ENCODE measurements at regions not wholly inside any gene's neighbourhood (a gene's known extent, or its start where the extent isn't known, plus 50 kb on each side); places are given as distances from the start of the nearest gene placed in this dataset.

GRCh38 chr14:62251237-62251636 lies 489.0 kb downstream of the SNAPC1 start:
- no peak overlapping the region for H3K4me3 ChIP-seq (ENCODE audit: control insufficient read depth in 1 of 2, extremely low read depth in 1 of 2, low read length in 1 of 2)
- H3K4me1 ChIP-seq (ENCODE audit: control insufficient read depth in 1 of 2, extremely low read depth in 1 of 2, insufficient read depth in 2 of 2, low read length in 2 of 2), result no peaks in the 10 kb centered on the region
- Mint-ChIP-seq H3K9me3 (no peaks in the 10 kb centered on the region), H3K27ac (no peak overlapping the region), H3K27me3 (peaks cover 5 to 11% of the 10 kb centered on the region in 2 donors), H3K4me1 (no peaks in the 10 kb centered on the region), H3K4me3 (no peak overlapping the region), H3K36me3 (no peaks in the 10 kb centered on the region)
- H3K36me3 ChIP-seq (ENCODE audit: control insufficient read depth in 2 of 2, extremely low read depth in 1 of 2, insufficient read depth in 1 of 2, low read length in 1 of 2), result no peaks in the 10 kb centered on the region
- H3K27me3 ChIP-seq (replicated peaks in 1 of 2; ENCODE audit: control insufficient read depth in 2 of 2, extremely low read depth in 1 of 2, insufficient read depth in 2 of 2, low read length in 1 of 2), result peaks cover 0 to 3% of the 10 kb centered on the region in 2 experiments
- no peak overlapping the region for H3K27ac ChIP-seq (ENCODE audit: low read length)
- POLR2A ChIA-PET, result no interaction called here
- H3K9me3 ChIP-seq, result no peaks in the 10 kb centered on the region
- CTCF ChIA-PET, result no interaction called here
- DNase-seq (no peak), ATAC-seq (replicated peaks in 1 of 4) (no peak)
- no CpG with 5 or more reads among the region's 4 CpGs for WGBS (ENCODE audit: insufficient coverage)

- Histone ChIP-seq H3K36me3 (ENCODE audit: control insufficient read depth in 2 of 2, extremely low read depth in 1 of 2, insufficient read depth in 1 of 2, low read length in 1 of 2) (no peaks in the 10 kb centered on the region), H3K4me1 (ENCODE audit: control insufficient read depth in 1 of 2, extremely low read depth in 1 of 2, insufficient read depth in 2 of 2, low read length in 2 of 2) (no peaks in the 10 kb centered on the region), H3K4me3 (ENCODE audit: control insufficient read depth in 1 of 2, extremely low read depth in 1 of 2, low read length in 1 of 2) (no peak overlapping the region), H3K9me3 (no peaks in the 10 kb centered on the region), H3K27ac (ENCODE audit: low read length) (no peak overlapping the region), H3K27me3 (replicated peaks in 1 of 2; ENCODE audit: control insufficient read depth in 2 of 2, extremely low read depth in 1 of 2, insufficient read depth in 2 of 2, low read length in 1 of 2) (peaks cover 0 to 3% of the 10 kb centered on the region in 2 experiments)
- no peak overlapping the region for H3K27ac Mint-ChIP-seq
- H3K27me3 Mint-ChIP-seq, result peaks cover 11 to 12% of the 10 kb centered on the region in 2 donors
- no peak overlapping the region for H3K4me3 Mint-ChIP-seq
- H3K36me3 Mint-ChIP-seq, result no peaks in the 10 kb centered on the region
- DNase-seq (no peak), ATAC-seq (replicated peaks in 1 of 4) (no peak)
- WGBS (ENCODE audit: insufficient coverage), result no CpG with 5 or more reads among the region's 1 CpG
- no peaks in the 10 kb centered on the region for H3K4me1 Mint-ChIP-seq
- H3K9me3 Mint-ChIP-seq, result no peaks in the 10 kb centered on the region
- ChIA-PET POLR2A (no interaction called here), CTCF (no interaction called here)
Observed at GRCh38 chr14:62253171-62253570, 491.0 kb downstream of the SNAPC1 start.

GRCh38 chr14:62253911-62254310 lies 491.7 kb downstream of the SNAPC1 start:
- Mint-ChIP-seq H3K4me1 (no peaks in the 10 kb centered on the region), H3K27me3 (peaks cover 11 to 12% of the 10 kb centered on the region in 2 donors), H3K36me3 (no peaks in the 10 kb centered on the region), H3K4me3 (no peak overlapping the region), H3K27ac (no peak overlapping the region), H3K9me3 (no peaks in the 10 kb centered on the region)
- WGBS (ENCODE audit: insufficient coverage), result 81% methylated on average over 2 of the region's 2 CpGs
- ChIA-PET CTCF (no interaction called here), POLR2A (no interaction called here)
- H3K4me1 ChIP-seq (ENCODE audit: control insufficient read depth in 1 of 2, extremely low read depth in 1 of 2, insufficient read depth in 2 of 2, low read length in 2 of 2), result no peaks in the 10 kb centered on the region
- no peak overlapping the region for H3K27ac ChIP-seq (ENCODE audit: low read length)
- H3K9me3 ChIP-seq, result no peaks in the 10 kb centered on the region
- no peak overlapping the region for H3K4me3 ChIP-seq (ENCODE audit: control insufficient read depth in 1 of 2, extremely low read depth in 1 of 2, low read length in 1 of 2)
- DNase-seq, result no peak
- H3K36me3 ChIP-seq (ENCODE audit: control insufficient read depth in 2 of 2, extremely low read depth in 1 of 2, insufficient read depth in 1 of 2, low read length in 1 of 2), result no peaks in the 10 kb centered on the region
- no peak for ATAC-seq (replicated peaks in 1 of 4)
- H3K27me3 ChIP-seq (replicated peaks in 1 of 2; ENCODE audit: control insufficient read depth in 2 of 2, extremely low read depth in 1 of 2, insufficient read depth in 2 of 2, low read length in 1 of 2), result peaks cover 0 to 3% of the 10 kb centered on the region in 2 experiments

GRCh38 chr14:62269204-62269603 lies 507.0 kb downstream of the SNAPC1 start:
- Mint-ChIP-seq H3K4me1 (no peaks in the 10 kb centered on the region), H3K27ac (no peak overlapping the region), H3K9me3 (no peaks in the 10 kb centered on the region), H3K36me3 (no peaks in the 10 kb centered on the region), H3K27me3 (peaks cover 5 to 7% of the 10 kb centered on the region in 2 donors), H3K4me3 (no peak overlapping the region)
- no peaks in the 10 kb centered on the region for H3K36me3 ChIP-seq (ENCODE audit: control insufficient read depth in 2 of 2, extremely low read depth in 1 of 2, insufficient read depth in 1 of 2, low read length in 1 of 2)
- CTCF ChIA-PET, result no interaction called here
- no peak overlapping the region for H3K27ac ChIP-seq (ENCODE audit: low read length)
- H3K4me1 ChIP-seq (ENCODE audit: control insufficient read depth in 1 of 2, extremely low read depth in 1 of 2, insufficient read depth in 2 of 2, low read length in 2 of 2), result no peaks in the 10 kb centered on the region
- POLR2A ChIA-PET, result no interaction called here
- no peaks in the 10 kb centered on the region for H3K27me3 ChIP-seq (replicated peaks in 1 of 2; ENCODE audit: control insufficient read depth in 2 of 2, extremely low read depth in 1 of 2, insufficient read depth in 2 of 2, low read length in 1 of 2)
- WGBS (ENCODE audit: insufficient coverage), result 90% methylated on average over 2 of the region's 6 CpGs
- ATAC-seq (replicated peaks in 1 of 4) (no peak), DNase-seq (no peak)
- no peaks in the 10 kb centered on the region for H3K9me3 ChIP-seq
- no peak overlapping the region for H3K4me3 ChIP-seq (ENCODE audit: control insufficient read depth in 1 of 2, extremely low read depth in 1 of 2, low read length in 1 of 2)

GRCh38 chr14:62270236-62270635 lies 508.0 kb downstream of the SNAPC1 start:
- H3K27me3 ChIP-seq (replicated peaks in 1 of 2; ENCODE audit: control insufficient read depth in 2 of 2, extremely low read depth in 1 of 2, insufficient read depth in 2 of 2, low read length in 1 of 2), result no peaks in the 10 kb centered on the region
- H3K9me3 ChIP-seq, result no peaks in the 10 kb centered on the region
- Mint-ChIP-seq H3K27ac (no peak overlapping the region), H3K9me3 (no peaks in the 10 kb centered on the region), H3K27me3 (peaks cover 5 to 7% of the 10 kb centered on the region in 2 donors), H3K4me1 (no peaks in the 10 kb centered on the region), H3K36me3 (no peaks in the 10 kb centered on the region), H3K4me3 (no peak overlapping the region)
- no peak overlapping the region for H3K27ac ChIP-seq (ENCODE audit: low read length)
- CTCF ChIA-PET, result no interaction called here
- H3K36me3 ChIP-seq (ENCODE audit: control insufficient read depth in 2 of 2, extremely low read depth in 1 of 2, insufficient read depth in 1 of 2, low read length in 1 of 2), result no peaks in the 10 kb centered on the region
- POLR2A ChIA-PET, result no interaction called here
- DNase-seq (no peak), ATAC-seq (replicated peaks in 1 of 4) (no peak)
- no CpG with 5 or more reads among the region's 1 CpG for WGBS (ENCODE audit: insufficient coverage)
- no peak overlapping the region for H3K4me3 ChIP-seq (ENCODE audit: control insufficient read depth in 1 of 2, extremely low read depth in 1 of 2, low read length in 1 of 2)
- H3K4me1 ChIP-seq (ENCODE audit: control insufficient read depth in 1 of 2, extremely low read depth in 1 of 2, insufficient read depth in 2 of 2, low read length in 2 of 2), result no peaks in the 10 kb centered on the region

- no peaks in the 10 kb centered on the region for H3K27me3 ChIP-seq (replicated peaks in 1 of 2; ENCODE audit: control insufficient read depth in 2 of 2, extremely low read depth in 1 of 2, insufficient read depth in 2 of 2, low read length in 1 of 2)
- ChIA-PET CTCF (no interaction called here), POLR2A (no interaction called here)
- no peak overlapping the region for H3K27ac ChIP-seq (ENCODE audit: low read length)
- Mint-ChIP-seq H3K4me3 (no peak overlapping the region), H3K27ac (no peak overlapping the region), H3K36me3 (no peaks in the 10 kb centered on the region), H3K4me1 (no peaks in the 10 kb centered on the region), H3K9me3 (peaks cover 0 to 7% (median 4%) of the 10 kb centered on the region in 3 donors), H3K27me3 (peaks cover 0 to 13% of the 10 kb centered on the region in 2 donors)
- H3K4me3 ChIP-seq (ENCODE audit: control insufficient read depth in 1 of 2, extremely low read depth in 1 of 2, low read length in 1 of 2), result no peak overlapping the region
- no peaks in the 10 kb centered on the region for H3K36me3 ChIP-seq (ENCODE audit: control insufficient read depth in 2 of 2, extremely low read depth in 1 of 2, insufficient read depth in 1 of 2, low read length in 1 of 2)
- no peaks in the 10 kb centered on the region for H3K4me1 ChIP-seq (ENCODE audit: control insufficient read depth in 1 of 2, extremely low read depth in 1 of 2, insufficient read depth in 2 of 2, low read length in 2 of 2)
- ATAC-seq (replicated peaks in 1 of 4) (no peak), DNase-seq (no peak)
- no peaks in the 10 kb centered on the region for H3K9me3 ChIP-seq
Observed at GRCh38 chr14:62280366-62280765, 518.1 kb downstream of the SNAPC1 start.

GRCh38 chr14:62283837-62284236 lies 521.6 kb downstream of the SNAPC1 start:
- H3K4me1 Mint-ChIP-seq, result no peaks in the 10 kb centered on the region
- H3K27ac Mint-ChIP-seq, result no peak overlapping the region
- peaks cover 0 to 7% (median 4%) of the 10 kb centered on the region in 3 donors for H3K9me3 Mint-ChIP-seq
- CTCF ChIA-PET, result no interaction called here
- Histone ChIP-seq H3K9me3 (no peaks in the 10 kb centered on the region), H3K4me3 (ENCODE audit: control insufficient read depth in 1 of 2, extremely low read depth in 1 of 2, low read length in 1 of 2) (no peak overlapping the region), H3K4me1 (ENCODE audit: control insufficient read depth in 1 of 2, extremely low read depth in 1 of 2, insufficient read depth in 2 of 2, low read length in 2 of 2) (no peaks in the 10 kb centered on the region), H3K27ac (ENCODE audit: low read length) (no peak overlapping the region), H3K27me3 (replicated peaks in 1 of 2; ENCODE audit: control insufficient read depth in 2 of 2, extremely low read depth in 1 of 2, insufficient read depth in 2 of 2, low read length in 1 of 2) (no peaks in the 10 kb centered on the region), H3K36me3 (ENCODE audit: control insufficient read depth in 2 of 2, extremely low read depth in 1 of 2, insufficient read depth in 1 of 2, low read length in 1 of 2) (no peaks in the 10 kb centered on the region)
- H3K36me3 Mint-ChIP-seq, result no peaks in the 10 kb centered on the region
- POLR2A ChIA-PET, result no interaction called here
- peaks cover 0 to 9% of the 10 kb centered on the region in 2 donors for H3K27me3 Mint-ChIP-seq
- ATAC-seq (replicated peaks in 1 of 4) (no peak), DNase-seq (no peak)
- no peak overlapping the region for H3K4me3 Mint-ChIP-seq
- 82% methylated on average over 3 of the region's 4 CpGs for WGBS (ENCODE audit: insufficient coverage)
